Astrocyte of the spinal cord (primary cell): ENCODE measurements at regions not wholly inside any gene's neighbourhood (a gene's known extent, or its start where the extent isn't known, plus 50 kb on each side); places are given as distances from the start of the nearest gene placed in this dataset.

ENCODE experiments used
- DNase-seq: peaks from one replicate; pipeline ENCODE4 v3.0.0; 2011; ENCODE audit warnings: low read depth, low spot score
- H3K4me3 ChIP-seq: 2 replicates; pipeline ENCODE4 v1.5.1; 2011; ENCODE audit warnings: low read depth, mild to moderate bottlenecking, low read length, moderate library complexity
- CTCF ChIP-seq: IDR thresholded peaks from 2 replicates; pipeline ENCODE4 v1.5.1; 2012; ENCODE audit warnings: low read depth, mild to moderate bottlenecking, low read length, inconsistent platforms
- in situ Hi-C: cut with HindIII; loops from 2 replicates; pipeline ENCODE4 v1.10.0; 2017; ENCODE audit warnings: low sequenced_read_pairs

- TF ChIP-seq CTCF = no peak
- in situ Hi-C loops = no loop called here
- peak; percentile 45 for DNase-seq
- H3K4me3 ChIP-seq = no peak overlapping the region
Observed at GRCh38 chr2:17035010-17035409, 369.4 kb upstream of the CYRIA start.

- TF ChIP-seq CTCF = no peak
- H3K4me3 ChIP-seq = no peak overlapping the region
- in situ Hi-C loops = no loop called here
- DNase-seq = no peak
Observed at GRCh38 chr2:17030047-17030446, 364.4 kb upstream of the CYRIA start.

GRCh38 chr2:17012297-17012696, 346.7 kb upstream of the CYRIA start:
- DNase-seq = no peak
- in situ Hi-C loops = no loop called here
- no peak overlapping the region for H3K4me3 ChIP-seq
- no peak for TF ChIP-seq CTCF

GRCh38 chr2:17010104-17010503, 344.5 kb upstream of the CYRIA start:
- in situ Hi-C loops = no loop called here
- no peak for DNase-seq
- TF ChIP-seq CTCF = no peak
- H3K4me3 ChIP-seq = no peak overlapping the region

- H3K4me3 ChIP-seq = no peak overlapping the region
- DNase-seq = no peak
- no peak for TF ChIP-seq CTCF
- in situ Hi-C loops = no loop called here
Observed at GRCh38 chr2:17000184-17000482, 334.5 kb upstream of the CYRIA start.

GRCh38 chr2:16999347-17000183, 333.9 kb upstream of the CYRIA start:
- in situ Hi-C loops = no loop called here
- H3K4me3 ChIP-seq = no peak overlapping the region
- no peak for DNase-seq
- TF ChIP-seq CTCF = no peak
